ENCODE measurements at regions not wholly inside any gene's neighbourhood (a gene's known extent, or its start where the extent isn't known, plus 50 kb on each side); places are given as distances from the start of the nearest gene placed in this dataset.

- no peak for TF ChIP-seq CTCF (conservative IDR thresholded peaks at IDR 0.05 in 1 of 2, IDR thresholded peaks at IDR 0.05 in 1 of 2; ENCODE audit: low read depth in 1 of 2, low read length in 2 of 2)
- TF ChIP-seq EZH2 (IDR thresholded peaks at IDR 0.05; ENCODE audit: low read length, missing control alignments) = no peak
Observed at GRCh38 chr4:188197566-188197965, 58.3 kb downstream of the TRIML1 start.

Data from fibroblast of lung (primary cell).